ENCODE measurements at regions not wholly inside any gene's neighbourhood (a gene's known extent, or its start where the extent isn't known, plus 50 kb on each side); places are given as distances from the start of the nearest gene placed in this dataset.

DNA sequence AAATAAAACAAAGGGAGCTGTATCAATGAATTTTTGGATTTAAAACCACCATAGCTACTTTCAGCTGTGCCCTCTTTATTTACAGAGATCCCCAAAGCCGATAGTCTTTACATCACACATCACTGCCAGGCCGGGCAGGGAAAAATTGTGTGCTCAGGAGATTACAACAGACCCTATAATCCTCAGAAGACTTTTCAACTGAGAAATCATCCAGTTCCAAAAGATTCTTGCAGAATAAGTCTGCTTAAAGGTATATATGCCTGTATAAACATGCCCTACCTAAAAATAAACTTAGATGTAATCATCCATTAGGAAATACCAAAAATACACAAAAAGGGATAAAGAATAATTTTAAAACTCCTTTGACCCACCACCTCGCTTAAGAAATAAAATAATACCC, 70.1 kb upstream of the MAP1LC3B2 start:
- dilution Hi-C loops (cut with HindIII; ENCODE audit: low sequenced_read_pairs, unreplicated experiment) (no loop called here), in situ Hi-C loops (cut with MboI; ENCODE audit: low sequenced_read_pairs) (no loop called here), intact Hi-C loops (cut with micrococcal nuclease) (no loop called here)
- Histone ChIP-seq H3K23ac (ENCODE audit: low read depth, low read length) (no peak overlapping the region), H3K36me3 (ENCODE audit: control insufficient read depth, insufficient read depth, low read length) (no peaks in the 10 kb centered on the region), H4K5ac (ENCODE audit: low read depth, low read length) (no peak overlapping the region), H3K4me2 (ENCODE audit: low read depth, low read length) (no peak overlapping the region), H2AK9ac (replicated peaks; ENCODE audit: low read depth, low read length, poor library complexity) (no peak overlapping the region), H3K4ac (ENCODE audit: low read depth, low read length) (no peak overlapping the region), H3K27ac (ENCODE audit: insufficient read depth, low read length) (no peak overlapping the region), H2BK15ac (ENCODE audit: low read depth, low read length) (no peak overlapping the region), H3K9ac (ENCODE audit: low read depth, low read length) (no peak overlapping the region), H3K14ac (replicated peaks; ENCODE audit: low read depth, low read length) (no peak overlapping the region), H3K56ac (ENCODE audit: extremely low read depth, insufficient read depth, low read length) (no peak overlapping the region), H3K79me1 (ENCODE audit: low read depth in 1 of 2, low read length in 2 of 2) (0 out of 4 replicates have a peak, but pooled peaks cover 0 to 5% of the 10 kb centered on the region in 2 experiments), H3K4me1 (ENCODE audit: control insufficient read depth, insufficient read depth, low read length) (no peaks in the 10 kb centered on the region), H3K4me3 (ENCODE audit: insufficient read depth, low read depth, low read length) (no peak overlapping the region), H3K27me3 (ENCODE audit: control insufficient read depth, insufficient read depth, low read length) (no peaks in the 10 kb centered on the region), H2BK120ac (ENCODE audit: low read depth, low read length) (no peak overlapping the region), H4K8ac (ENCODE audit: low read depth in 2 of 2, low read length in 2 of 2) (no peak overlapping the region), H3K18ac (ENCODE audit: low read depth, low read length) (no peak overlapping the region), H2AFZ (replicated peaks; ENCODE audit: low read length, poor library complexity) (no peak overlapping the region), H2AK5ac (ENCODE audit: low read depth, low read length) (no peak overlapping the region), H4K20me1 (ENCODE audit: insufficient read depth, low read length) (no peaks in the 10 kb centered on the region), H2BK20ac (ENCODE audit: low read depth, low read length) (no peak overlapping the region), H3K9me3 (ENCODE audit: control insufficient read depth, insufficient read depth, low read length) (peaks cover 8% of the 10 kb centered on the region), H2BK5ac (ENCODE audit: low read depth, low read length, poor library complexity, severe bottlenecking) (no peak overlapping the region), H3K9me1 (ENCODE audit: insufficient read depth, low read length) (peaks cover 6% of the 10 kb centered on the region), H4K91ac (ENCODE audit: insufficient read depth, low read depth, low read length) (no peak overlapping the region)
- ATAC-seq (ENCODE audit: low read depth) (no peak), DNase-seq (no peak)
- no TSS peak for BruUV-seq (replicated peaks)
- WGBS, 2 experiments (ENCODE audit: extremely low coverage in 2 of 2, insufficient read length in 1 of 2): no CpG with 5 or more reads among the region's 3 CpGs
- TF ChIP-seq, protein P1, sequence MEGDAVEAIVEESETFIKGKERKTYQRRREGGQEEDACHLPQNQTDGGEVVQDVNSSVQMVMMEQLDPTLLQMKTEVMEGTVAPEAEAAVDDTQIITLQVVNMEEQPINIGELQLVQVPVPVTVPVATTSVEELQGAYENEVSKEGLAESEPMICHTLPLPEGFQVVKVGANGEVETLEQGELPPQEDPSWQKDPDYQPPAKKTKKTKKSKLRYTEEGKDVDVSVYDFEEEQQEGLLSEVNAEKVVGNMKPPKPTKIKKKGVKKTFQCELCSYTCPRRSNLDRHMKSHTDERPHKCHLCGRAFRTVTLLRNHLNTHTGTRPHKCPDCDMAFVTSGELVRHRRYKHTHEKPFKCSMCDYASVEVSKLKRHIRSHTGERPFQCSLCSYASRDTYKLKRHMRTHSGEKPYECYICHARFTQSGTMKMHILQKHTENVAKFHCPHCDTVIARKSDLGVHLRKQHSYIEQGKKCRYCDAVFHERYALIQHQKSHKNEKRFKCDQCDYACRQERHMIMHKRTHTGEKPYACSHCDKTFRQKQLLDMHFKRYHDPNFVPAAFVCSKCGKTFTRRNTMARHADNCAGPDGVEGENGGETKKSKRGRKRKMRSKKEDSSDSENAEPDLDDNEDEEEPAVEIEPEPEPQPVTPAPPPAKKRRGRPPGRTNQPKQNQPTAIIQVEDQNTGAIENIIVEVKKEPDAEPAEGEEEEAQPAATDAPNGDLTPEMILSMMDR (conservative IDR thresholded peaks at IDR 0.05; ENCODE audit: low read depth, low read length): no peak
- TF ChIP-seq MAZ (IDR thresholded peaks at IDR 0.05; ENCODE audit: borderline replicate concordance, low read depth, low read length) (no peak), CHD1 (IDR thresholded peaks at IDR 0.05; ENCODE audit: low read depth, low read length) (no peak), MXI1 (IDR thresholded peaks at IDR 0.05; ENCODE audit: borderline replicate concordance, low read depth, low read length) (no peak), POLR2A (IDR thresholded peaks at IDR 0.05; ENCODE audit: low read depth, low read length) (no peak), BHLHE40 (IDR thresholded peaks at IDR 0.05; ENCODE audit: low read depth, low read length) (no peak), NFE2L2 (IDR thresholded peaks at IDR 0.05; ENCODE audit: low read depth, low read length) (no peak), RAD21 (IDR thresholded peaks at IDR 0.05; ENCODE audit: low read length) (no peak), MAFK (IDR thresholded peaks at IDR 0.05; ENCODE audit: low read depth, low read length) (no peak), RCOR1 (IDR thresholded peaks at IDR 0.05; ENCODE audit: insufficient replicate concordance, low read length) (no peak), SMC3 (IDR thresholded peaks at IDR 0.05; ENCODE audit: low read depth, low read length) (no peak), RFX5 (IDR thresholded peaks at IDR 0.05; ENCODE audit: low read depth, low read length) (no peak)
- TF ChIP-seq, protein P2, sequence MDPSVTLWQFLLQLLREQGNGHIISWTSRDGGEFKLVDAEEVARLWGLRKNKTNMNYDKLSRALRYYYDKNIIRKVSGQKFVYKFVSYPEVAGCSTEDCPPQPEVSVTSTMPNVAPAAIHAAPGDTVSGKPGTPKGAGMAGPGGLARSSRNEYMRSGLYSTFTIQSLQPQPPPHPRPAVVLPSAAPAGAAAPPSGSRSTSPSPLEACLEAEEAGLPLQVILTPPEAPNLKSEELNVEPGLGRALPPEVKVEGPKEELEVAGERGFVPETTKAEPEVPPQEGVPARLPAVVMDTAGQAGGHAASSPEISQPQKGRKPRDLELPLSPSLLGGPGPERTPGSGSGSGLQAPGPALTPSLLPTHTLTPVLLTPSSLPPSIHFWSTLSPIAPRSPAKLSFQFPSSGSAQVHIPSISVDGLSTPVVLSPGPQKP (IDR thresholded peaks at IDR 0.05; ENCODE audit: borderline replicate concordance, low read depth, low read length): no peak
- TF ChIP-seq, protein P3, sequence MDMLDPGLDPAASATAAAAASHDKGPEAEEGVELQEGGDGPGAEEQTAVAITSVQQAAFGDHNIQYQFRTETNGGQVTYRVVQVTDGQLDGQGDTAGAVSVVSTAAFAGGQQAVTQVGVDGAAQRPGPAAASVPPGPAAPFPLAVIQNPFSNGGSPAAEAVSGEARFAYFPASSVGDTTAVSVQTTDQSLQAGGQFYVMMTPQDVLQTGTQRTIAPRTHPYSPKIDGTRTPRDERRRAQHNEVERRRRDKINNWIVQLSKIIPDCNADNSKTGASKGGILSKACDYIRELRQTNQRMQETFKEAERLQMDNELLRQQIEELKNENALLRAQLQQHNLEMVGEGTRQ (IDR thresholded peaks at IDR 0.05; ENCODE audit: low read depth, low read length): no peak
- ChIA-PET CTCF (interaction anchor here (0.6 kb wide), 1 partner anchor 168 kb away, joined by 3 read pairs; no protein-coding TSS in a partner anchor), POLR2A (ENCODE audit: unreplicated experiment) (no interaction called here)

Data from IMR-90 (cell line).